ENCODE measurements at regions not wholly inside any gene's neighbourhood (a gene's known extent, or its start where the extent isn't known, plus 50 kb on each side); places are given as distances from the start of the nearest gene placed in this dataset.
A peak's percentile ranks its signal among the peaks of the same experiment; 100 is the strongest.
"Not testable (repeated sequence)": the region's sequence is repeated elsewhere in the genome, so short reads cannot be mapped to it uniquely, and the experiment has no call there.

DNA sequence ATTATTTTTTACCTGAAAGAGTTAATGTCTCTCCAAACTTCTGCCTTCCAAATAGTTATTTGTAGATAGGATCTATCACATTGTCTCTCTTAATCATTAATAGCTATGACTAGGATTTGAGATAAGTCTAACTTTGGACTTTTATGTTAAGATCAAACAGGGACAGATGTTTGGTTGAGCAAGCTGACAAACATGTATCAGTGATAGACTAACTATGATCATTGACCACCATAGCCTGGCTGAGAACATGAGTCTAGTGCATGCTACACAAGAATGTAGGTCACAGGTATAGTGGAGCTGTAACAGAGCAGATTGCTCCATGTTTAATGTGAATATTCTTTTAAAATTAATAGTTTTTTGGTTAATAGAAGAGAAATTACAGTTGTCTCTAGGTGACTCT is 52.0 kb downstream of the SYT15B start:
- DNase-seq (ENCODE audit: low read depth, low spot score); H3K4me3 ChIP-seq (ENCODE audit: low read length): not testable (repeated sequence)

DNA sequence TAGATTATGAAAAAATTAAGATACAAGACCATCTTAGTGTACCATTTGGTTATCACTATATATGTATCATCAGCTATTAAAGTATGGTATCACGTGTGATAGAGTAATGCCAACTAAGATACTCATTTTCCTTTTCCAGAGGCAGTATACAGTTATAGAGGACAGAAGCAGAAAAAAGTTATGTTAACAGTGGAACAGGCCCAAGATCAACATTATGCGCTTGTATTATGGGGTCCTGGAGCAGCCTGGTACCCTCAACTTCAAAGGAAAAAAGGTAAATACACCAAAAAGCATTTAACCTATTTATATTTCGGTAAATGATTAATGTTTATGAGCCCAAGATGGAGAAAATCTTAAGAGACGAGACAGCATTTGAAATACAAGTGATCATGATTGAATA is 52.9 kb downstream of the SYT15B start:
- H3K4me3 ChIP-seq (ENCODE audit: low read length); DNase-seq (ENCODE audit: low read depth, low spot score): not testable (repeated sequence)

DNA sequence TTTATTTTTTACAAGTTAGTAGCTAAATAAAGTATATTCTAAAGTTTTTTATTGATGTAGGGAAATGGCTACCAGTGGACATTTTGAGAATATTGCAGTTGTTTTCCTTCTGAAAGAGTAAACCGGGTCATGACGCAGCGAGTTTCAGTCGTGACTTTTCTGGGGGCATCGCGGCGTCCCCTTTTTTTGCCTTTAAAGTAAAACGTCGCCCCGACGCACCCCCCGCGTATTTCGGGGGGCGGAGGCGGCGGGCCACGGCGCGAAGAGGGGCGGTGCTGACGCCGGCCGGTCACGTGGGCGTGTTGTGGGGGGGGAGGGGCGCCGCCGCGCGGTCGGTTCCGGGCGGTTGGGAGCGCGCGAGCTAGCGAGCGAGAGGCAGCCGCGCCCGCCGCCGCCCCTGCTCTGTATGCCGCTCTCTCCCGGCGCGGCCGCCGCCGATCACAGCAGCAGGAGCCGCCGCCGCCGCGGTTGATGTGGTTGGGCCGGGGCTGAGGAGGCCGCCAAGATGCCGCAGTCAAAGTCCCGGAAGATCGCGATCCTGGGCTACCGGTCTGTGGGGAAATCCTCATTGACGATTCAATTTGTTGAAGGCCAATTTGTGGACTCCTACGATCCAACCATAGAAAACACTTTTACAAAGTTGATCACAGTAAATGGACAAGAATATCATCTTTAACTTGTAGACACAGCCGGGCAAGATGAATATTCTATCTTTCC is 57.5 kb downstream of the SYT15B start:
- peak overlapping the region; percentile 40 for H3K4me3 ChIP-seq (ENCODE audit: low read length)
- DNase-seq (ENCODE audit: low read depth, low spot score), result not testable (repeated sequence)

DNA sequence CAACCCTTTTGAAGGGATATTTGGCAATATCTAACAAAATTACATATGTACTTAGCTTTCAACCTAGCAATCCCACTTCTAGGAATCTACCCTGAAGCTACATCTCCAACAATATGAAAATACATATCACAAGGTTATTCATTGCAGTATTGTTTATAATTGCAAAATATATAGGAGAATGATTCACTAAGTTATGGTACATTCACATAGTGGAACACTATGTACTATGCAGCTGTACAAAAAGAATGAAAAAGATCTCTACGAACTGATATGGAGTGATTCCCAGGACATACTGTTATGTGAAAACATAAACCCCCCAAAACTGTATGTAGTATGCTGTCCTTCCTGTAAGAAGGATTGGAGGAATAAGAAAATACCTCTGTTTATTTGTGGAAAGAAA is 62.1 kb downstream of the SYT15B start:
- H3K4me3 ChIP-seq (ENCODE audit: low read length); DNase-seq (ENCODE audit: low read depth, low spot score): not testable (repeated sequence)

DNA sequence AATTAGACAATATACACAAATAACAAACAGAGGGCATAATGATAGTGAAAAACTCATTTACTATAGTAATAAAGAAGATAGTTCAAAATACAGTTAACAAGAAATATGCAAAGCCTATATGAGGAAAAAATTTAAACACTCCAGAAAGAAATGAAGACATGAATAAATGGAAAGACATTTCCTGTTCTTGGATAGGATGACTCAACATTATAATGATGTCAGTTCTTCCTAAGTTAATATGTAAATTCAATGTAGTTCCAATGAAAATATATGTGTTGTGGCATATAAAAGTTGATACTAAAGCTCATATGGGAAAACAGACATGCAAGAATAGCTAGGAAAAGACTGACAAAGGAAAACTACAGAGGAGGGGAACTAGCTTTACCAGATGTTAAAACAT is 63.5 kb downstream of the SYT15B start:
- not testable (repeated sequence) for DNase-seq (ENCODE audit: low read depth, low spot score); H3K4me3 ChIP-seq (ENCODE audit: low read length)

DNA sequence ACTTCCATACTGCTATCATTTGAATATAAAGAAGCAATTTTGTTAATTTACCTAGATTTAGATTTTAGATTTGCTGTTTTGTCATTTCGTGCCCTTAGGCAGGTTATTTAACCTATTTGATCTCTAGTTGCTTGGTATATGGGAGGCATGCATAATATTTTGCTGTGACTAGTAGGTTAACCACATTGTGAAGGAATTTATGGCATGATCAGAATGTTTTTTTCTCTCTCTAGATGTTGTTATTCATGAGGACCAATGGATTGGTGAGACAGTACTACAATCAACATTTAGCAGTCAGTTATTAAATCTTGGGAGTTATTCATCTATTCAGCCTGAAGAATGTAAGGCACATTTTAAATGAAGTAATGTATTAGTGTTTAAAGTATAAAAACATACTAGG is 67.2 kb downstream of the SYT15B start:
- H3K4me3 ChIP-seq (ENCODE audit: low read length); DNase-seq (ENCODE audit: low read depth, low spot score): not testable (repeated sequence)

DNA sequence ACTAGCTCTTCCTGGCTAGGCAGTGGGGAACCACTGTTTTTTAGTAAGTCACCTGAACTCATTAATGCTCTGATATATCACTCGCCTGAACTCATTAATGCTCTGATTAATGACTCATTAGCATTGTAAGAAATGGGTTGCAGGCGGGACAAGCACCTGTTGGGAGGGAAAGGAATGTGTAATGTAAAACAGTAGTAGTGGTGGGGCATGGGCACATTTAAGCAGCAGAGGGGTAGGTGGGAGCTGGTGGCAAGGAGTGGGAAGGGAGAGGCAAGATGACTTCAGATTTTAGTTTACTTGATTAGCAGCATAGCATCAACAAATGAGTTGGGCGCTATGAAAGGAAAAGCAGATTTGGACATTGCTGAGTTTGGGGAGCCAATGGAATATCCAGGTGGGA is 68.2 kb downstream of the SYT15B start:
- not testable (repeated sequence) for DNase-seq (ENCODE audit: low read depth, low spot score); H3K4me3 ChIP-seq (ENCODE audit: low read length)

DNA sequence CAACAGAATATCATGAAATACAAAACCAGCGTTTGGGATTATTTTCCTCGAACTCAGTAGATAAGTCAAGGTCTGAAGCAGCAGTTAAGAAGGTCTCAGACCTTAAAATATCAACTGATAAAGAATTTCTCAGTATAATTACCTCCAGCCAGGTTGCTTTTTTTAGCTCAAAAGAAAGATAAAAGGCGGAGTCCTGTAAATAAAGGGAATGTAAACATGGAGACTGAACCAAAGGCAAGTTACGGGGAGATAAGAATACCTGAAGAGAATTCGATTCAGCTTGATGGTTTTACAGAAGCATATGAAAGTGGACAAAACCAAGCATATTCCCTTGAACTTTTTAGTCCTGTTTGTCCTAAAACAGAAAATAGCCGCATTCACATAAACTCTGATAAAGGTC is 73.1 kb downstream of the SYT15B start:
- not testable (repeated sequence) for H3K4me3 ChIP-seq (ENCODE audit: low read length); DNase-seq (ENCODE audit: low read depth, low spot score)

DNA sequence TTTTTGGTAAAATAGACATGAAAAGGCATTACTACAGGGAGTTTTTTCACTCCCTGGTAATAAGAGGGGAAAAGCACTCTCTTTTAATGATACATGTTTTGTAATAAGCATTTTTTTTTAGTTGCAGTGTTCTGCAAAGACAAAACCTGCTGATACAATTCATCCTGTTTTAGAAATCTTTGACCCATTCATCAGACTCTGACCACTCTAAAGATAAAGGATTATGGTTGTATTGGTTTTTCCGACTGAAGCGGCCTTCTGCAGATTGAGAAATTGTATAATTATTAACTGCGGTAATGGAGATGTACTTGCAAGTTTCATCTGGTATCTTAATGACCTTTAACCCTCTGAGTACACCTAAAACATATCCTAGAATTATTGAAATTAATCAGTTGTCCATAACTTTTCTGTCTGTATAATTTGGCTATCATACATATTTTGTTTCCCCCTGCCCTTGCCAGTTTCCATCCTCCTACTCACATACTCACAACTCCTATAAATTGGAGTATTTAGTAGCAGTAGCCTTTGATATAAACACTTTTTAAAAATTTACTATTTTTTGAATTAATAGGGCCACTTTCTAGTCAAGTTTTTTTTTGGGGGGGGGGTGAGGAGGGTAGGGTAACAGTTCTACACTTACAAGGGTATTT is 79.4 kb downstream of the SYT15B start:
- not testable (repeated sequence) for H3K4me3 ChIP-seq (ENCODE audit: low read length); DNase-seq (ENCODE audit: low read depth, low spot score)

DNA sequence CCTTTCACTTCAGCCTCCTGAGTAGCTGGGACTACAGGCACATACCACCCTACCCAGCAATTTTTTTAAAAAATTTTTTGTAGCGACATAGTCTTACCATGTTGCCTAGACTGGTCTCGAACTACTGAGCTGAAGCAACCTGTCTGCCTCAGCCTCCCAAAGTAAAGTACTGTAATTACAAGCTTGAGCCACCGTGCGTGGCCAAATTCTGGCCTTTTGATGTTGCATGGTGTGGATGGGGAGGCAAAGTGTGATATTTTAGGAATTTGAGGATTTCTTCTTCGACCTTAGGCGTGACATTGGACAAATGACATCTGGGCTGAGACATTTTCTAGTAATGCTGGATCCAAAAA is 81.8 kb downstream of the SYT15B start:
- H3K4me3 ChIP-seq (ENCODE audit: low read length); DNase-seq (ENCODE audit: low read depth, low spot score): not testable (repeated sequence)

DNA sequence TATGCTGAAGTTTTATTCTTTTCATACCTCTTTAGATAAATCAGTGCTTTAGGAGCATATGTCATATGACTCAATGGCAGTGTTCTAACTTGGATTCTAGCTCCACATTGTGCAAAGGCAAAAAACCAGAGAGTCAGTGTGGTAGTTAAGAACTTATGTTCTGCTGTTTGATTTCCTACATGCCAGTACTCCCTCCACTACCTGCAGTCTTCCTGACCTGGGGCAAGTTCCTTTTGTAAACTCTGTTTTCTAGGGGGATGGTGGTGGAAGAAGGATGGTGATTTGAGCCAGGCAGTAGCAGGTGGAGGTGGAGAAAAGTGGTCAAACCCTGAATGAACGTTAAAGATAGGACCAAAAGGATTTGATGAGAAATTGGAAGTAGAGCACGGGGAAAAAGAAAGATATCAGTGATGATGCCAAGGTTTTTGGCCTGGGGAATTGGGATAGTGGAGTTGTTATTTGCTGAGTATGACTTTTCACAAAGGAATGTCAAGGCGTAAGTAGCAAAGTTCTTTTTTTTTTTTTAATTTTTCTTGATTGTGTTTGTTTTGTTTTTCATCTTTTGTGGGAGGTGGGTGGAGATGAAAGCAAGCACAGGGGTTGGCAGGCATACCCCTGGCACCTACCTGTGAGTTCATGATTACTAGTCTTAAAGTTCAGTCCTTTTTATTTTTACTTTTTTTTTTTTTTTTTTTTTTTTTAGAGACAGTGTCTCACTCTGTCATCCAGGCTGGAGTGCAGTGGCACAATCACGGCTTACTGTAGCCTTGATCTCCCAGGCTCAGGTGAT is 82.3 kb downstream of the SYT15B start:
- DNase-seq (ENCODE audit: low read depth, low spot score); H3K4me3 ChIP-seq (ENCODE audit: low read length): not testable (repeated sequence)

DNA sequence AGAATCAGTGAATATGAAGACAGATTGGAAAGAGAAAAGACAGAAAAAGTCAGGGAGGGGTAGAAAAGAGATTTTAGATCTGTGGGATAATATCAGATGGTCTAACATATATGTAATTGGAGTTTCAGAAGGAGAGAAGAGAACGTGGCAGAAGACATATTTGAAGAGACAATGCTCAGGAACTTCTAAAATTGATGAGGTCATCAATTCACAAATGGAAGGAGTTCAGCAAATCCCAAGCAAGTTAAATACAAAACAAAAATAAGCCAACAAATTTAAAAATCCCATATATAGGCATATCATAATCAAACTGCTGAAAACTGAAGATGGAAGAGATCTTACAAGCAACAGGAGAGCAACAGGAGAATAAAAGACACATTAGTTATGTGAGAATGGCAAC is 87.3 kb downstream of the SYT15B start:
- not testable (repeated sequence) for DNase-seq (ENCODE audit: low read depth, low spot score); H3K4me3 ChIP-seq (ENCODE audit: low read length)

DNA sequence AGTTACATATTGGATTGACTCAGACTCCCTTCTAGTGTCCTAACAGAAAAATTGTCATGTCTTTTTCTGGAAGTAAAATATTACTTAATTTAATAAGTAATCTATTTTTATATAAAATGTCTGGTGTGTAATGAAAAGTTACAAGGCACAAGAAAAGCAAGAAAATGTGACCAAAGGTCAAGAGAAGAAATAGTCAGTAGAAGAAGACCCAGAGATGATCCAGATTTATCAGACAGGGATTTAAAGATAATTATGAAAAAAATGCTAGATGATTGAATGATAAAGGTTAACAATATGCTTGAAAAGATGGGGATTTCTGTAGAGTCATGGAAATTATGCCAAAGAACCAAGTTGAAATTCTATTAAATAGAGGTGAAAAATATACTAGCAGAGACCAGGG is 87.8 kb downstream of the SYT15B start:
- H3K4me3 ChIP-seq (ENCODE audit: low read length); DNase-seq (ENCODE audit: low read depth, low spot score): not testable (repeated sequence)

DNA sequence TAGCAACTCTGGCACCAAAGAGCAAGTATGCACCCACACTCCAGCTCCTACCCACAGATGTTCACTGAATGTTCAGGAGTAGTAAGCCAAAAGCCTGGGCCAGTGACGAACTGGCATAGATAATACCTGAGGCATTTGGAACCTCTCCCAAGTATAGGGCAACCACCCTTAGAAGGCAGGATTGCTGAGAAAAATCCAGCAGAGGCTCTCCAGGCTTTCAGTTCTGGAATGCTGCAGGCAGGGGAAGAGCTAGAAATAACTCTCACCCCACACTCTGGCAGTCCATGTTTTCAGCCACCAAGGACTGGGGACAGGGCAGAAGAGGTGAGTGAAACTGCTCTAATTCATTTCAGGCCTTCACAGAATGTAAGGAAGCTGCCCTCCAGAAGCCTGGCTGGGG is 90.3 kb downstream of the SYT15B start:
- H3K4me3 ChIP-seq (ENCODE audit: low read length), result not testable (repeated sequence)

DNA sequence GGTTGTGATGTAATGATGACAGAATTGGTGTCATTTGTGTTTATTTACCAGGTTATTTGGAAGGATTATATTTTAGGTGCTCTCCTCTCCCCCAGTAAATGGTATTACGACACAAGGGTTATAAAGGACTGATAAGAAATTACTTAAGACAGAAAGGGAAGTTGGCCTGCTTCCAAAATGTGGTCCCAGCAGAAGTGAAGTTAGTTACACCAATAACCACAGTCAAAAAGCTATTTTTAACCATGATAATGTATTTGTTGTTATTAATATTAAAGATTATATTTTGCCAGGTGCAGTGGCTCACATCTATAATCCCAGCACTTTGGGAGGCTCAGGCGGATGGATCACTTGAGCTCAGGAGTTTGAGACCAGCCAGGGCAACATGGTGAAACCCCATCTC is 92.5 kb downstream of the SYT15B start:
- DNase-seq (ENCODE audit: low read depth, low spot score); H3K4me3 ChIP-seq (ENCODE audit: low read length): not testable (repeated sequence)

More for the DNA sequence above, 90.3 kb downstream of the SYT15B start:
- not testable (repeated sequence) for DNase-seq (ENCODE audit: low read depth, low spot score)

DNA sequence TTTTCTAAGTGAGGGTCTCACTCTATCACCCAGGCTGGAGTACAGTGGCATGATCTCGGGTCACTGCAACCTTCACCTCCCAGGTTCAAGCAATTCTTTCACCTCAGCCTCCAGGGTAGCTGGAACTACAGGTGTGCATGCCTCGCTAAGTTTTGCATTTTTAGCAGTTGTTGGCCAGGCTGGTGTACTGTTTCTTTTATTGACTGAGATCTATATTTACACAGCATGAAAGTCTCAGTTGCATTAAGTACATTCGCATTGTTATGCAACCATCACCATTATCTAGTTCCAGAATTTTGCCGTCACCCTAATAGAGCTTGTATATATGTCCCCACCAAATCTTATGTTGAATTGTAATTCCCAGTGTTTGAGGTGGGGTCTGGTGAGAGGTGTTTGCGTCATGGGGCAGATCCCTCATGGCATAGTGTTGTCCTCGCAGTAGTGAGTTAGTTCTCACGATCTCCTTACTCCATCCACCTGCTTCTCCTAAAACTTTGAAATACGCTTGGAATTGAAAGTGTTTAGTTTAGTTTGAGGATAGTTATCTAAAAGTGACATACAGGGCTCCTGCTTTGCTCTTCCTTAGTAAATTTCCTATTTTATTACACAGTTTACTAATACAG is 101.3 kb downstream of the SYT15B start:
- not testable (repeated sequence) for DNase-seq (ENCODE audit: low read depth, low spot score)

DNA sequence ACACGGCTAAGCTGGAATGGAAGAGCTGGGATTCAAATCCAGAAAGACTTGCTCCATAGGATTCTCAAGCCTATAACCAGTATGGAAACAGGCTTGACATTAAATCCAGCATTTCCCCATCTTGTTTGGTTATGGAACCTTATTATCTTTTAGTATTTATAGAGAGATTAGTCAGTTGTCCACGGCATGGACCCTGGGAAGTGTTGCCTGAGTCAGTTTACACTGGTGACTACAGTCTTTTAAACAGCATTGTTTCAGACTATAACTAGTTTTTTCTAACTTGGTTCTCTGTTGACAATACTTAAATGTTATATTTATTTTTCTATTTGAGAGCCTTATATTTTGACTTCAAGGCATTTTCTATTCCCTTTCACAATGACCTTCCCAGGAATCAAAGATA is 106.7 kb downstream of the SYT15B start:
- not testable (repeated sequence) for H3K4me3 ChIP-seq (ENCODE audit: low read length); DNase-seq (ENCODE audit: low read depth, low spot score)

More for the DNA sequence above, 101.3 kb downstream of the SYT15B start:
- not testable (repeated sequence) for H3K4me3 ChIP-seq (ENCODE audit: low read length)

DNA sequence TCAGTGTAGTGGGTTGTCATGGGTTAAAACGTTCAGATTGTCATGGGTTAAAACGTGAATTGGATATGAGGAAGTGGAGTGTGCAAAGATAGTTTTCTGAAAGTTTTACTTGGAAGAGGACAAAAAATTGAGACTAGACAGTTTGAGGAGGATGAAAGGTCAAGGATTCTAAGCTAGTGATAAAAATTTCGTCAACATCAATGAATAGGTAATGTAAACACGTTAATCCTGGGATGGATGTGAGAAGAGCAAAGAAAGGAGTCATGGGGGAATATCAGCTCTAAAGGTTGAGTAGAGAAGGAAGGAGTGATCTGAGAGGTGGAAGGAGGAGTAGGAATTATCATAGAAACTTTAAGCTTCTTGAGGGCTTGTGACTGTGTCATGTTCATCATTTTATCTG is 109.2 kb downstream of the SYT15B start:
- not testable (repeated sequence) for DNase-seq (ENCODE audit: low read depth, low spot score); H3K4me3 ChIP-seq (ENCODE audit: low read length)

DNA sequence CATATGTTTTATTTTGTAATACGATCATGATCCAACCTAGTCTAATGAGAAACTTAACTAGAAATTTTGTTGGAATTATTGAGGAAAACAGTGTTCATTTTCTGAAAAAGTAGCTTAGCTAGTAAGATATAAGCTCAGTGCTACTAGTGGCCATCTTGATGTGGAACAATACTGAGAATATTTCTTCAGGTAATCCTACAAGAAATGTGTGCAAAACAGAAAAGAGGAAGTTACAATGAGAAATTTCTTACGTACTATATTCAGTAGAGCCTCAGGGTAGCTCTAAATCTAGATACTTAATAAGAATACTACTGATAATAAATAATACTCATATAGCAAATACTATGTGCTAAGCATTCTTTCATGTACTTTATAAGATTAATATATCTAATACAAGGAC is 114.8 kb downstream of the SYT15B start:
- not testable (repeated sequence) for DNase-seq (ENCODE audit: low read depth, low spot score); H3K4me3 ChIP-seq (ENCODE audit: low read length)
